ENCODE measurements at regions not wholly inside any gene's neighbourhood (a gene's known extent, or its start where the extent isn't known, plus 50 kb on each side); places are given as distances from the start of the nearest gene placed in this dataset.

GRCh38 chr15:98304371-98304770, 343.9 kb downstream of the ARRDC4 start:
- H3K9me3 ChIP-seq (ENCODE audit: control insufficient read depth in 1 of 2, low read length in 2 of 2) = no peaks in the 10 kb centered on the region
- H3K4me1 ChIP-seq (ENCODE audit: control insufficient read depth in 1 of 2, insufficient read depth in 2 of 2, low read length in 2 of 2) = peaks cover 0 to 5% of the 10 kb centered on the region in 2 donors
- H3K27ac ChIP-seq (ENCODE audit: low read length) = no peak overlapping the region
- H3K36me3 ChIP-seq (ENCODE audit: control insufficient read depth in 1 of 2, insufficient read depth in 2 of 2, low read length in 2 of 2) = no peaks in the 10 kb centered on the region
- H3K4me3 ChIP-seq (ENCODE audit: low read depth in 1 of 2, low read length in 2 of 2) = no peak overlapping the region
- no peaks in the 10 kb centered on the region for H3K27me3 ChIP-seq (ENCODE audit: low read depth, low read length)

DNA sequence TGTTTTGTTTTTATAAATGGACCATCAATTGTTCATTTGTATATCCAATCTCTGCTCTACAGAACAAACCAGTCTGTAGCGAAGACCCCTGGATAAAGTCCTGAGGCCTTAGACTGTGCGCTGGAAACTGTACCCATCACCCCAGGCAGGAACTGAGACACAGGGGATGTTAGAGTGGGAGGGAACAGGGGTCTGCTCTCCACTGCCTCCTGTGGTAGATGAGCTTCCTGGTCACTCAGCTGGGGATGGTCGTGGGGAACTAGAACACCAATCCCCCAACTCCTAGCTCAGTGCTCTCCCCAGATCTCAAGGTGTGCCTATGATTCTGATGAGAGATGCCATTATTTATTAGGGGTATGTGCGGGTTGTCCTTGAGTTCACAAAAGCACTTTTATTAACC, 340.2 kb upstream of the IGF1R start:
- no peak overlapping the region for H3K4me3 ChIP-seq (ENCODE audit: low read depth in 1 of 2, low read length in 2 of 2)
- no peaks in the 10 kb centered on the region for H3K36me3 ChIP-seq (ENCODE audit: control insufficient read depth in 1 of 2, insufficient read depth in 2 of 2, low read length in 2 of 2)
- H3K4me1 ChIP-seq (ENCODE audit: control insufficient read depth in 1 of 2, insufficient read depth in 2 of 2, low read length in 2 of 2) = peaks cover 0 to 8% of the 10 kb centered on the region in 2 donors
- H3K27me3 ChIP-seq (ENCODE audit: low read depth, low read length) = no peaks in the 10 kb centered on the region
- no peaks in the 10 kb centered on the region for H3K9me3 ChIP-seq (ENCODE audit: control insufficient read depth in 1 of 2, low read length in 2 of 2)
- H3K27ac ChIP-seq (ENCODE audit: low read length) = no peak overlapping the region

DNA sequence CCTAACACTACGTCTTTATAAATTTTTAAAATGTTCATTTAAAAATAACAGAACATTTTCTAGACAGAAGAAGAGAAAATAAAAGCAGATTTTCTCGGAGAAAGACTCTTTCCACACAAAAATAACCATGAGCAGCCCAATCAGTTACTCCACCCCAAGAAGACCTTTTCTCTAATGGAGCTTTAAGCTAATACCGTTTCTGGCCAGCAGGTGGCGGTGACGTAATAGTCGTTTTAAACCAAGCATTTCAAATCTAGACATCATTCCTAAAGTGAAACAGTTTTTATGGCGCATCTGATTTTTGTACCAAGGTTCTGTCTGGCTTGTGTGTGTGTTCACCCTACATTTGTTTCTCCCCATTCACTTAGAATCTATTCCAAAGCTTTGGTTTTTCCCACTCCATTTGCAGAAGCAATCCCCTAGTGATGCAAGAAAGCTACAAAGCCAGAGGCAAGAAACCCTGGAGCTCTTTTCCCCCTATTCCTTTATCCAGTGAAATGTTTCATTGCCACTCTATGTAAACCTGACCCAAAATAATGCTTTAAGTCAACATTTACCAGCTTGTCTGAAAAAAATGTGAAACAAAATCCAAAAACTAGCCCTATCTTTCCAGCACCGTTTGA, 336.7 kb upstream of the IGF1R start:
- H3K4me1 ChIP-seq (ENCODE audit: control insufficient read depth in 1 of 2, insufficient read depth in 2 of 2, low read length in 2 of 2) = peaks cover 0 to 3% of the 10 kb centered on the region in 2 donors
- no peaks in the 10 kb centered on the region for H3K9me3 ChIP-seq (ENCODE audit: control insufficient read depth in 1 of 2, low read length in 2 of 2)
- no peak overlapping the region for H3K27ac ChIP-seq (ENCODE audit: low read length)
- no peak overlapping the region for H3K4me3 ChIP-seq (ENCODE audit: low read depth in 1 of 2, low read length in 2 of 2)
- H3K36me3 ChIP-seq (ENCODE audit: control insufficient read depth in 1 of 2, insufficient read depth in 2 of 2, low read length in 2 of 2) = no peaks in the 10 kb centered on the region
- H3K27me3 ChIP-seq (ENCODE audit: low read depth, low read length) = no peaks in the 10 kb centered on the region

GRCh38 chr15:98312913-98313312, 335.4 kb upstream of the IGF1R start:
- Histone ChIP-seq H3K27ac (ENCODE audit: low read length) (no peak overlapping the region), H3K36me3 (ENCODE audit: control insufficient read depth in 1 of 2, insufficient read depth in 2 of 2, low read length in 2 of 2) (no peaks in the 10 kb centered on the region), H3K4me1 (ENCODE audit: control insufficient read depth in 1 of 2, insufficient read depth in 2 of 2, low read length in 2 of 2) (peaks cover 0 to 3% of the 10 kb centered on the region in 2 donors), H3K27me3 (ENCODE audit: low read depth, low read length) (no peaks in the 10 kb centered on the region), H3K4me3 (ENCODE audit: low read depth in 1 of 2, low read length in 2 of 2) (no peak overlapping the region), H3K9me3 (ENCODE audit: control insufficient read depth in 1 of 2, low read length in 2 of 2) (no peaks in the 10 kb centered on the region)

- Histone ChIP-seq H3K27me3 (ENCODE audit: low read depth, low read length) (no peaks in the 10 kb centered on the region), H3K36me3 (ENCODE audit: control insufficient read depth in 1 of 2, insufficient read depth in 2 of 2, low read length in 2 of 2) (no peaks in the 10 kb centered on the region), H3K9me3 (ENCODE audit: control insufficient read depth in 1 of 2, low read length in 2 of 2) (no peaks in the 10 kb centered on the region), H3K27ac (ENCODE audit: low read length) (no peak overlapping the region), H3K4me3 (ENCODE audit: low read depth in 1 of 2, low read length in 2 of 2) (no peak overlapping the region), H3K4me1 (ENCODE audit: control insufficient read depth in 1 of 2, insufficient read depth in 2 of 2, low read length in 2 of 2) (peaks cover 0 to 3% of the 10 kb centered on the region in 2 donors)
These were observed 332.4 kb upstream of the IGF1R start for GRCh38 chr15:98315971-98316370.

DNA sequence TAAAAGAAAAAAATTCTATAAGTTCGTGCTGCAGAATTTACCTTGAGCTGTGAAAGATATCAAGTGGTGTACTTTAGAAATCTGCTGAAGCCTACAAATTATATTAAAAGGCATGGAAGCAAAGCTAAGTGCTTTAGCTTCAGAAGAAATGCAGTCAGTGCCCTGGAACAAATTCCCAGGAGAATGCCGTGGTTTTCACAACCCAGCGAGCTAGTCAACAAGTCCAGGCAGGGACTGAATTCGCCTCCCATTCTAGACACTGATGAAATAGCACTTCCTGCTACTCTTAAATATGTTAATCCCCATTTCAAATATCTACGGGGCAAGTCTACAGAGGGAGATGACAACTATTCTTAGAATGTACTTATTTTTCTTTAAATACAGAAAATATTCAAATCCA, 326.4 kb upstream of the IGF1R start:
- no peaks in the 10 kb centered on the region for H3K27me3 ChIP-seq (ENCODE audit: low read depth, low read length)
- no peak overlapping the region for H3K4me3 ChIP-seq (ENCODE audit: low read depth in 1 of 2, low read length in 2 of 2)
- no peaks in the 10 kb centered on the region for H3K9me3 ChIP-seq (ENCODE audit: control insufficient read depth in 1 of 2, low read length in 2 of 2)
- H3K27ac ChIP-seq (ENCODE audit: low read length) = no peak overlapping the region
- no peaks in the 10 kb centered on the region for H3K4me1 ChIP-seq (ENCODE audit: control insufficient read depth in 1 of 2, insufficient read depth in 2 of 2, low read length in 2 of 2)
- H3K36me3 ChIP-seq (ENCODE audit: control insufficient read depth in 1 of 2, insufficient read depth in 2 of 2, low read length in 2 of 2) = no peaks in the 10 kb centered on the region

DNA sequence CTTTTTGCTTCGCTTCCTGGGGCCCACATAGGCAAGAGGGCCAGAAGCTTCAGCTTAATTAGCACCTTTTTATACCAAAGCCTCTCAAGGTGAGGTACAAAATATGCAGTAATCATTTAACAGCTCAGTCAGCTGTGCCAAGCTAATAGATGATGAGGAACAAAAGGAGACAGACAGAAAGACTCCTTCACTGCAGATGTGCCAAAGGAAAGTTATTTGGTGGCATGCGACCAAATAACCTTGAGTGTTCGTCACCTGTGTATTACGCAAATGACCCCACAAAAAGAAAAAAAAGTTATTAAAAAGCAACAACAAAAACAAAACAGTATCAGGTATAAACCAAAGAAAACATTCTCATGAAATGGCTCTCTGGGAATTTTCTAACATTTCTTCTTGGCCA, 325.8 kb upstream of the IGF1R start:
- Histone ChIP-seq H3K4me3 (ENCODE audit: low read depth in 1 of 2, low read length in 2 of 2) (no peak overlapping the region), H3K4me1 (ENCODE audit: control insufficient read depth in 1 of 2, insufficient read depth in 2 of 2, low read length in 2 of 2) (no peaks in the 10 kb centered on the region), H3K27me3 (ENCODE audit: low read depth, low read length) (no peaks in the 10 kb centered on the region), H3K27ac (ENCODE audit: low read length) (no peak overlapping the region), H3K36me3 (ENCODE audit: control insufficient read depth in 1 of 2, insufficient read depth in 2 of 2, low read length in 2 of 2) (no peaks in the 10 kb centered on the region), H3K9me3 (ENCODE audit: control insufficient read depth in 1 of 2, low read length in 2 of 2) (no peaks in the 10 kb centered on the region)

- no peak overlapping the region for H3K27ac ChIP-seq (ENCODE audit: low read length)
- no peak overlapping the region for H3K4me3 ChIP-seq (ENCODE audit: low read depth in 1 of 2, low read length in 2 of 2)
- no peaks in the 10 kb centered on the region for H3K36me3 ChIP-seq (ENCODE audit: control insufficient read depth in 1 of 2, insufficient read depth in 2 of 2, low read length in 2 of 2)
- H3K4me1 ChIP-seq (ENCODE audit: control insufficient read depth in 1 of 2, insufficient read depth in 2 of 2, low read length in 2 of 2) = no peaks in the 10 kb centered on the region
- no peaks in the 10 kb centered on the region for H3K27me3 ChIP-seq (ENCODE audit: low read depth, low read length)
- no peaks in the 10 kb centered on the region for H3K9me3 ChIP-seq (ENCODE audit: control insufficient read depth in 1 of 2, low read length in 2 of 2)
These were observed 323.9 kb upstream of the IGF1R start for GRCh38 chr15:98324341-98324970.

- H3K27me3 ChIP-seq (ENCODE audit: low read depth, low read length) = no peaks in the 10 kb centered on the region
- H3K4me3 ChIP-seq (ENCODE audit: low read depth in 1 of 2, low read length in 2 of 2) = no peak overlapping the region
- H3K36me3 ChIP-seq (ENCODE audit: control insufficient read depth in 1 of 2, insufficient read depth in 2 of 2, low read length in 2 of 2) = no peaks in the 10 kb centered on the region
- no peaks in the 10 kb centered on the region for H3K9me3 ChIP-seq (ENCODE audit: control insufficient read depth in 1 of 2, low read length in 2 of 2)
- no peaks in the 10 kb centered on the region for H3K4me1 ChIP-seq (ENCODE audit: control insufficient read depth in 1 of 2, insufficient read depth in 2 of 2, low read length in 2 of 2)
- H3K27ac ChIP-seq (ENCODE audit: low read length) = no peak overlapping the region
These were observed 321.5 kb upstream of the IGF1R start for GRCh38 chr15:98326804-98327203.

- Histone ChIP-seq H3K4me3 (ENCODE audit: low read depth in 1 of 2, low read length in 2 of 2) (no peak overlapping the region), H3K4me1 (ENCODE audit: control insufficient read depth in 1 of 2, insufficient read depth in 2 of 2, low read length in 2 of 2) (no peaks in the 10 kb centered on the region), H3K36me3 (ENCODE audit: control insufficient read depth in 1 of 2, insufficient read depth in 2 of 2, low read length in 2 of 2) (no peaks in the 10 kb centered on the region), H3K9me3 (ENCODE audit: control insufficient read depth in 1 of 2, low read length in 2 of 2) (no peaks in the 10 kb centered on the region), H3K27me3 (ENCODE audit: low read depth, low read length) (no peaks in the 10 kb centered on the region), H3K27ac (ENCODE audit: low read length) (no peak overlapping the region)
These were observed 318.1 kb upstream of the IGF1R start for GRCh38 chr15:98330258-98330657.

DNA sequence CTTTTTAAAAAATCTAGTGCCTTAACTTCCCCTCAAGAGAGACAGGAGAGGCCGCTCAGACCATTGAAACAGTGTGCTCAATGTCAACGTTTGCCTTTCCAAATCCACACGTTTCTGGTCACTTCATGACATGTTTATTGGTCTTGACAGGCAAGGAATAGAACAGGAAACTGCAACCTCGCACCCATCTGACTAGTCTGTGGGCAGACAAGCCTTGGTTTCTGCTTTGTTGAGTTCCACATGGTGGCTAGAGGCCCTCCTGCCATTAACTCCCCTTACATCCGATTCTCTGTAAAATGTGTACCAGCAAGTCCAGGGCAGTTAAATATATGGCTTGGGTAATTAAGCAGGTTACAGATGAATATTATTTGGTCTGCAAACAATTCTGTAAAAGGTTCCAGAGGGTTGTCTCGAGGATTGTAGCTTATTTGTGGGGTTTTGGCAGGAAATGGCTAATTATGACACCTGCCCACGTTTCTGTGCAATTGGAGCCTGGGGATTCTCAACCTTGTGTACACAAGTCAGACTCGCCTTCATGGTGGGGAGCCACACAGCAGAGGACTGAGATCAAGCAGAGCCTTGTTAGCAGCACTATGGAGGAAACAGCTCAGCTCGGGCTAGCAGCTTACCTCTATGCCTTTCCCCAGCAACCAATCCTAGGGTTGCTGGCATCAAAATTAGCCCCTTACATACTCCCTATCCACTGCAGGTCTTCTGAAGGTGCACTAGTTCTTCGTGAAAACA, 317.5 kb upstream of the IGF1R start:
- H3K9me3 ChIP-seq (ENCODE audit: control insufficient read depth in 1 of 2, low read length in 2 of 2) = no peaks in the 10 kb centered on the region

More for the DNA sequence above, 317.5 kb upstream of the IGF1R start:
- H3K4me3 ChIP-seq (ENCODE audit: low read depth in 1 of 2, low read length in 2 of 2) = no peak overlapping the region
- no peak overlapping the region for H3K27ac ChIP-seq (ENCODE audit: low read length)
- no peaks in the 10 kb centered on the region for H3K36me3 ChIP-seq (ENCODE audit: control insufficient read depth in 1 of 2, insufficient read depth in 2 of 2, low read length in 2 of 2)
- H3K27me3 ChIP-seq (ENCODE audit: low read depth, low read length) = no peaks in the 10 kb centered on the region
- H3K4me1 ChIP-seq (ENCODE audit: control insufficient read depth in 1 of 2, insufficient read depth in 2 of 2, low read length in 2 of 2) = no peaks in the 10 kb centered on the region
